Endothelial cell of umbilical vein (primary cell): ENCODE measurements at regions not wholly inside any gene's neighbourhood (a gene's known extent, or its start where the extent isn't known, plus 50 kb on each side); places are given as distances from the start of the nearest gene placed in this dataset.

Experiments
- CTCF ChIP-seq, 2 donors: IDR thresholded peaks; 1 replicate in 1 of 2; 2 replicates in 1 of 2; pipeline ENCODE4 v1.5.1; 2011; ENCODE audit warnings: low read length in 2 of 2, mild to moderate bottlenecking in 2 of 2, moderate library complexity in 2 of 2, control low read depth in 1 of 2, inconsistent platforms in 1 of 2, low read depth in 1 of 2; ENCODE audit not compliant: insufficient read depth in 1 of 2; ENCODE audit errors: extremely low read depth in 1 of 2
- EZH2 ChIP-seq: IDR thresholded peaks from 2 replicates; pipeline ENCODE4 v1.6.1; 2012; ENCODE audit warnings: borderline replicate concordance, low read depth, mild to moderate bottlenecking, moderate library complexity, low read length, inconsistent platforms; ENCODE audit not compliant: severe bottlenecking
- GATA2 ChIP-seq: IDR thresholded peaks from 2 replicates; pipeline ENCODE4 v1.7.0; 2011; ENCODE audit warnings: low read depth, mild to moderate bottlenecking, moderate library complexity, mixed read lengths, low read length; ENCODE audit not compliant: insufficient read length, insufficient read depth
- JUN ChIP-seq: IDR thresholded peaks from 2 replicates; pipeline ENCODE4 v1.6.1; 2011; ENCODE audit warnings: borderline replicate concordance, low read depth; ENCODE audit not compliant: insufficient read length, insufficient read depth
- MYC ChIP-seq: IDR thresholded peaks from one replicate; pipeline ENCODE4 v1.6.1; 2011; ENCODE audit warnings: mild to moderate bottlenecking, low read depth, low read length
- POLR2A ChIP-seq: IDR thresholded peaks from 2 replicates; pipeline ENCODE4 v1.6.1; 2012; ENCODE audit warnings: low read depth, mild to moderate bottlenecking, control low read depth, low read length
- POLR2AphosphoS5 ChIP-seq: IDR thresholded peaks from 2 replicates; pipeline ENCODE4 v1.6.1; 2012; ENCODE audit warnings: low read depth, mild to moderate bottlenecking, control low read depth, low read length, moderate library complexity; ENCODE audit not compliant: insufficient read depth
- TF ChIP-seq, protein P1 (sequence below): IDR thresholded peaks from 2 replicates; pipeline ENCODE4 v1.6.1; 2011; ENCODE audit not compliant: insufficient read depth, insufficient read length

GRCh38 chr10:44765299-44765698 is 145.8 kb upstream of the TMEM72 start:
- no peak for TF ChIP-seq CTCF (IDR thresholded peaks at IDR 0.05; ENCODE audit: extremely low read depth in 1 of 2, insufficient read depth in 1 of 2, low read depth in 1 of 2, low read length in 2 of 2)
- TF ChIP-seq POLR2A, result no peak
- TF ChIP-seq, protein P1, sequence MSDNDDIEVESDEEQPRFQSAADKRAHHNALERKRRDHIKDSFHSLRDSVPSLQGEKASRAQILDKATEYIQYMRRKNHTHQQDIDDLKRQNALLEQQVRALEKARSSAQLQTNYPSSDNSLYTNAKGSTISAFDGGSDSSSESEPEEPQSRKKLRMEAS, result no peak
- TF ChIP-seq EZH2, result no peak
- TF ChIP-seq POLR2AphosphoS5, result no peak
- no peak for TF ChIP-seq JUN
- no peak for TF ChIP-seq GATA2
- no peak for TF ChIP-seq MYC
